Panc1 (cell line): ENCODE measurements at regions not wholly inside any gene's neighbourhood (a gene's known extent, or its start where the extent isn't known, plus 50 kb on each side); places are given as distances from the start of the nearest gene placed in this dataset.

ENCODE experiments used
- ATAC-seq: fragments of 200-7000 bp; cut with Tn5 transposase; 2 replicates; pipeline ENCODE4 v1.9.1; 2020; ENCODE audit warnings: mild to moderate bottlenecking, moderate library complexity
- BruUV-seq: library from RNA; stranded (reverse); fragments of 400-500 nt; replicated peaks from 2 replicates; lab custom pipeline; 2021; lab: Mats Ljungman, UMichigan
- CTCF ChIA-PET: fragments of 300-600 bp; sonication (Branson Sonifier 250); formaldehyde crosslinking; loops from one replicate; lab custom pipeline; 2022; ENCODE audit warnings: antibody characterized with exemption; lab: Charles Lee
- POLR2A ChIA-PET: fragments of 300-600 bp; sonication (Branson Sonifier 250); formaldehyde crosslinking; loops from one replicate; lab custom pipeline; 2022; ENCODE audit warnings: antibody characterized with exemption; lab: Charles Lee
- DNase-seq: peaks from one replicate; pipeline ENCODE4 v3.0.0-alpha.2; 2010; ENCODE audit warnings: low read depth, low spot score
- H3K27ac ChIP-seq: 2 replicates; pipeline ENCODE4 v1.5.1; 2011; ENCODE audit warnings: mild to moderate bottlenecking, low read length, inconsistent platforms
- H3K27me3 ChIP-seq: fragments of 200-500 bp; sonication (Bioruptor generic); 2 replicates; pipeline ENCODE4 v1.6.0; 2014; ENCODE audit warnings: low read length, inconsistent platforms; ENCODE audit not compliant: control insufficient read depth, insufficient read depth
- H3K36me3 ChIP-seq: fragments of 200-500 bp; sonication (Bioruptor generic); 2 replicates; pipeline ENCODE4 v1.5.1; 2014; ENCODE audit warnings: inconsistent platforms, mild to moderate bottlenecking, low read length, moderate library complexity; ENCODE audit not compliant: control insufficient read depth, insufficient read depth
- H3K4me1 ChIP-seq: 2 replicates; pipeline ENCODE4 v1.5.1; 2011; ENCODE audit warnings: inconsistent platforms, mild to moderate bottlenecking, low read length, moderate library complexity; ENCODE audit not compliant: control insufficient read depth, insufficient read depth
- H3K4me3 ChIP-seq, 2 experiments: 2 replicates each; pipeline ENCODE4 v1.5.1; 2011 to 2012; ENCODE audit warnings: low read depth in 2 of 2, low read length in 2 of 2, mild to moderate bottlenecking in 2 of 2, inconsistent platforms in 1 of 2, moderate library complexity in 1 of 2
- H3K9me3 ChIP-seq: fragments of 200-500 bp; sonication (Bioruptor generic); 2 replicates; pipeline ENCODE4 v1.5.1; 2014; ENCODE audit warnings: low read depth, mild to moderate bottlenecking, inconsistent platforms, low read length, moderate library complexity; ENCODE audit not compliant: control insufficient read depth, insufficient read depth
- CTCF ChIP-seq: fragments of 450-650 bp; IDR thresholded peaks from 2 replicates; pipeline ENCODE4 v1.5.1; 2017; ENCODE audit warnings: mild to moderate bottlenecking
- POLR2AphosphoS5 ChIP-seq: IDR thresholded peaks from 2 replicates; pipeline ENCODE4 v1.6.1; 2012; ENCODE audit warnings: mild to moderate bottlenecking, low read depth, low read length, moderate library complexity
- REST ChIP-seq, 2 experiments: IDR thresholded peaks; 2 replicates each; pipeline ENCODE4 v1.6.1; 2011 to 2012; ENCODE audit warnings: low read depth in 2 of 2, control low read depth in 1 of 2, low read length in 1 of 2, mild to moderate bottlenecking in 1 of 2, moderate library complexity in 1 of 2; ENCODE audit not compliant: insufficient read depth in 1 of 2
- SIN3A ChIP-seq: IDR thresholded peaks from 2 replicates; pipeline ENCODE4 v1.6.1; 2012; ENCODE audit warnings: low read depth, mild to moderate bottlenecking, low read length, moderate library complexity, borderline replicate concordance; ENCODE audit not compliant: insufficient read depth
- TCF7L2 ChIP-seq: IDR thresholded peaks from 2 replicates; pipeline ENCODE4 v1.6.1; 2011; ENCODE audit warnings: mild to moderate bottlenecking, low read depth, low read length, inconsistent platforms
- in situ Hi-C: cut with HindIII; loops from 2 replicates; pipeline ENCODE4 v1.10.0; 2016; ENCODE audit warnings: low sequenced_read_pairs, low pct_unique_long_range_greater_than_20kb
- intact Hi-C: fragments of 100-400 bp; cut with micrococcal nuclease; formaldehyde crosslinking; loops from one replicate; pipeline ENCODE4 v1.10.0; 2022; ENCODE audit not compliant: unreplicated experiment

GRCh38 chr5:61609840-61610677 is 278.0 kb downstream of the ZSWIM6 start:
- no peak for DNase-seq
- no peaks in the 10 kb centered on the region for H3K9me3 ChIP-seq
- BruUV-seq = no TSS peak
- TF ChIP-seq CTCF = no peak
- no peak for TF ChIP-seq SIN3A
- TF ChIP-seq REST (IDR thresholded peaks at IDR 0.05; ENCODE audit: insufficient read depth in 1 of 2, low read depth in 2 of 2, low read length in 1 of 2) = no peak
- no peak for TF ChIP-seq POLR2AphosphoS5
- no peak for TF ChIP-seq TCF7L2
- ATAC-seq = no peak
- ChIA-PET CTCF (no interaction called here), POLR2A (interaction anchor here (0.5 kb wide), 1 partner anchor 772 kb away, joined by 4 read pairs; no protein-coding TSS in a partner anchor)
- peaks cover 2% of the 10 kb centered on the region; the same call in 1 of the 2 replicates for H3K27me3 ChIP-seq
- intact Hi-C loops (no loop called here), in situ Hi-C loops (no loop called here)
- no peak overlapping the region for H3K27ac ChIP-seq
- H3K36me3 ChIP-seq = no peaks in the 10 kb centered on the region
- no peaks in the 10 kb centered on the region for H3K4me1 ChIP-seq
- H3K4me3 ChIP-seq = no peak overlapping the region

DNA sequence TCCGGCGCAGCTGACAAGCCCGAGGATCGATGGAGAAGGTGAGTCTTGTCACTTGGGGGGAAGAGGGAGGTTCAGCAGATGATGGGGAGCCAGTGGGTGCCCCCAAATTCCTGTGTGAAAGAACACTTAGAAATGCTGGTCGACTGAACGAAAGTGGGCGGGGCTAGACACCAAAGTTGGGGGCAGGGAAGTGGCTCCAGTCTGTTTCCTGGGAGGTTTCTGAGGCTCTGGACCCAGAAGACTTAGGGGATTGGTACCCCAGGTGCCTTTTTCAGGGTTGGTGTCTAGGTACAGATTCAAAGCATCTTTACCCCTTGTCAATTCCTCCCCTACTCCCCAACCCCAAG is 278.6 kb downstream of the ZSWIM6 start:
- DNase-seq (no peak), ATAC-seq (no peak)
- intact Hi-C loops (no loop called here), in situ Hi-C loops (no loop called here)
- Histone ChIP-seq H3K36me3 (no peaks in the 10 kb centered on the region), H3K27me3 (peaks cover 2% of the 10 kb centered on the region; the same call in 1 of the 2 replicates), H3K4me1 (no peaks in the 10 kb centered on the region), H3K27ac (no peak overlapping the region), H3K4me3 (no peak overlapping the region), H3K9me3 (no peaks in the 10 kb centered on the region)
- BruUV-seq = no TSS peak
- ChIA-PET CTCF (no interaction called here), POLR2A (interaction anchor here (0.5 kb wide), 1 partner anchor 772 kb away, joined by 4 read pairs; no protein-coding TSS in a partner anchor)
- TF ChIP-seq SIN3A (no peak), REST (IDR thresholded peaks at IDR 0.05; ENCODE audit: insufficient read depth in 1 of 2, low read depth in 2 of 2, low read length in 1 of 2) (no peak), CTCF (no peak), TCF7L2 (no peak), POLR2AphosphoS5 (no peak)
